OCI-LY7 (cell line): ENCODE measurements at regions not wholly inside any gene's neighbourhood (a gene's known extent, or its start where the extent isn't known, plus 50 kb on each side); places are given as distances from the start of the nearest gene placed in this dataset.
"Not testable (repeated sequence)": the region's sequence is repeated elsewhere in the genome, so short reads cannot be mapped to it uniquely, and the experiment has no call there.

Experiments used
- BruUV-seq: library from RNA; stranded (reverse); fragments of 400-500 nt; replicated peaks from 2 replicates; lab custom pipeline; 2021; lab: Mats Ljungman, UMichigan
- CTCF ChIA-PET: fragments of 300-600 bp; sonication (Branson Sonifier 250); formaldehyde crosslinking; loops from one replicate; lab custom pipeline; 2022; ENCODE audit warnings: antibody characterized with exemption; ENCODE audit not compliant: unreplicated experiment; lab: Charles Lee
- POLR2A ChIA-PET: fragments of 300-600 bp; sonication (Branson Sonifier 250); formaldehyde crosslinking; loops from one replicate; lab custom pipeline; 2022; ENCODE audit warnings: antibody characterized with exemption; lab: Charles Lee
- DNase-seq: peaks from one replicate; pipeline ENCODE4 v3.0.0-alpha.2; 2015; ENCODE audit warnings: low spot score
- H2AFZ ChIP-seq: fragments of 200-600 bp; sonication (generic), shearing (Covaris generic); 2 replicates; pipeline ENCODE4 v1.6.1; 2014; ENCODE audit warnings: mild to moderate bottlenecking, antibody characterized with exemption, low read length, moderate library complexity
- H3K27ac ChIP-seq: fragments of 200-600 bp; sonication (generic); 2 replicates; pipeline ENCODE4 v1.5.1; 2014; ENCODE audit warnings: mixed run types, low read depth, mild to moderate bottlenecking, moderate library complexity, low read length, inconsistent platforms; ENCODE audit not compliant: poor library complexity, severe bottlenecking
- H3K36me3 ChIP-seq: fragments of 200-600 bp; sonication (generic); 2 replicates; pipeline ENCODE4 v1.6.1; 2014; ENCODE audit warnings: mild to moderate bottlenecking, antibody characterized with exemption, low read length, moderate library complexity, mixed read lengths; ENCODE audit not compliant: insufficient read depth
- H3K4me1 ChIP-seq: fragments of 200-600 bp; sonication (generic); 2 replicates; pipeline ENCODE4 v1.5.1; 2014; ENCODE audit warnings: mild to moderate bottlenecking, low read length; ENCODE audit not compliant: insufficient read depth, poor library complexity, severe bottlenecking
- H3K4me2 ChIP-seq: fragments of 200-600 bp; sonication (generic); 2 replicates; pipeline ENCODE4 v1.6.1; 2014; ENCODE audit warnings: mild to moderate bottlenecking, low read length
- H3K4me3 ChIP-seq: fragments of 200-600 bp; sonication (generic); 2 replicates; pipeline ENCODE4 v1.5.1; 2014; ENCODE audit warnings: mild to moderate bottlenecking, low read depth, low read length; ENCODE audit not compliant: poor library complexity, severe bottlenecking
- H3K79me2 ChIP-seq: fragments of 200-600 bp; sonication (generic); 2 replicates; pipeline ENCODE4 v1.6.1; 2016; ENCODE audit warnings: low read depth, mild to moderate bottlenecking, low read length, moderate library complexity, mixed read lengths; ENCODE audit not compliant: insufficient read depth
- H3K9me2 ChIP-seq: fragments of 200-600 bp; sonication (generic); 2 replicates; pipeline ENCODE4 v1.6.1; 2016; ENCODE audit warnings: mild to moderate bottlenecking, low read length, mixed read lengths; ENCODE audit not compliant: insufficient read depth
- H3K9me3 ChIP-seq: fragments of 200-600 bp; sonication (generic); 2 replicates; pipeline ENCODE4 v1.6.1; 2014; ENCODE audit warnings: mild to moderate bottlenecking, mixed run types, low read length, mixed read lengths
- H4K20me1 ChIP-seq: fragments of 200-600 bp; sonication (generic); 2 replicates; pipeline ENCODE4 v1.6.1; 2014; ENCODE audit warnings: mild to moderate bottlenecking, antibody characterized with exemption, low read length, moderate library complexity, mixed read lengths; ENCODE audit not compliant: insufficient read depth
- intact Hi-C: fragments of 100-400 bp; cut with micrococcal nuclease; formaldehyde crosslinking; loops from one replicate; pipeline ENCODE4 v1.10.0; 2022; ENCODE audit not compliant: unreplicated experiment
- TF ChIP-seq, protein P1 (sequence below): fragments of 200-600 bp; sonication (generic); conservative IDR thresholded peaks from 2 replicates; pipeline ENCODE4 v1.5.1; 2014; ENCODE audit warnings: mild to moderate bottlenecking, antibody characterized with exemption, low read length, moderate library complexity, mixed read lengths

GRCh38 chr4:9009792-9010191 is 138.2 kb upstream of the HMX1 start:
- H3K9me2 ChIP-seq, DNase-seq, BruUV-seq, H3K36me3 ChIP-seq, H3K27ac ChIP-seq, H3K4me3 ChIP-seq, H4K20me1 ChIP-seq, H3K79me2 ChIP-seq, POLR2A ChIA-PET, H3K4me1 ChIP-seq, intact Hi-C loops, H3K4me2 ChIP-seq, H3K9me3 ChIP-seq, CTCF ChIA-PET, H2AFZ ChIP-seq: not testable (repeated sequence)

- H3K4me2 ChIP-seq, H3K9me3 ChIP-seq, H4K20me1 ChIP-seq, H3K36me3 ChIP-seq, CTCF ChIA-PET, intact Hi-C loops, H2AFZ ChIP-seq, H3K4me3 ChIP-seq, DNase-seq, H3K27ac ChIP-seq, H3K4me1 ChIP-seq, H3K79me2 ChIP-seq, BruUV-seq, H3K9me2 ChIP-seq, POLR2A ChIA-PET: not testable (repeated sequence)
These were observed 136.8 kb upstream of the HMX1 start for GRCh38 chr4:9008407-9008806.

DNA sequence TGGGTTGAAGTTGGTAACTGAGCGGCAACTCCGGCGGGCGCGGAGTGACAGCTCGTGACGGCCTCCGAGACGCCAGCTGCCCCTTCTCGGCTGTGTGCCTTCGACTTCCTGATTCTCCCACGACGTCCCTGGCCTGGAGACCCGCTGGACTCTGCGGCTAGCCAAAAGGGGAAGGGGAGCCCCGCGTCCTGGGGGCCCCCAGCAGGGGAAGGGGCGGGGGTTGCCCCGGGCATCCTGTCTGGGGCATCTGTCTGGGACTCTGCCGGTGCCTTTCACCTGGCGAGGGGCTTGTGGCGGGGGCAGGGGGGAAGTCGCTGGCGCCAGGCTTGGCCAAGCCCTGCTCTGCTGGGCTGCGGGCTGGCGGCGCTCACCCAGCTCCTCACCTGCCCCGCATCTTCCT is 129.5 kb upstream of the HMX1 start:
- H4K20me1 ChIP-seq, BruUV-seq, H3K79me2 ChIP-seq, H3K4me3 ChIP-seq, intact Hi-C loops, H2AFZ ChIP-seq, H3K36me3 ChIP-seq, H3K4me1 ChIP-seq, DNase-seq, H3K27ac ChIP-seq, POLR2A ChIA-PET, H3K9me2 ChIP-seq, H3K4me2 ChIP-seq, CTCF ChIA-PET, H3K9me3 ChIP-seq: not testable (repeated sequence)

DNA sequence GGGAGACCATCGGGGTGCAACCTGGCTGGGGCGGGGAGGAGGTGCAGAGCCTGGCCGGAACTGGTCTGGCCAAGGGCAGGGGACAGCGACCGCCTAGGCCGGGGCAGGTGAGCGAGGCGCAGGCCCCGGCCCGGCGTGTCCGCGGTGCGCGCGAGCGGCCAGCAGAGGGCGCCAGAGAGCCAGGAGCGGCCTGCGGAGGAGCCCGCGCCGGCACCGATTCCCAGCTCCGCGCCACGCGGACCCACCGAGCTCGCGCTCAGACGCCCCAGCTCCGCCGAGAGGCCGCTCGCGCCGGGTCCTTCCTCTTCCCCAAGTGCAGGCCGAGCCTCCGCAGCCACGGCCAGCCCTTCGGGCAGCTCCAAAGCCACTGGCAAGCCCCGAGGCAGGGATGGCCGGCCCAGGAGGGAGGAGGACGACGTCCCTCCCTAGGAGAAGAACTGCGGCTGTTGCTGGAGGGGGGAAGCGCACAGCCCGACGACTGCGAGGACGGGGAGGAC is 128.9 kb upstream of the HMX1 start:
- POLR2A ChIA-PET, H3K4me2 ChIP-seq, BruUV-seq, intact Hi-C loops, H3K4me1 ChIP-seq, H3K4me3 ChIP-seq, H3K36me3 ChIP-seq, CTCF ChIA-PET, H3K9me3 ChIP-seq, H2AFZ ChIP-seq, H3K79me2 ChIP-seq, H3K27ac ChIP-seq, H4K20me1 ChIP-seq, H3K9me2 ChIP-seq: not testable (repeated sequence)
- peak; percentile 2 for DNase-seq
- TF ChIP-seq, protein P1, sequence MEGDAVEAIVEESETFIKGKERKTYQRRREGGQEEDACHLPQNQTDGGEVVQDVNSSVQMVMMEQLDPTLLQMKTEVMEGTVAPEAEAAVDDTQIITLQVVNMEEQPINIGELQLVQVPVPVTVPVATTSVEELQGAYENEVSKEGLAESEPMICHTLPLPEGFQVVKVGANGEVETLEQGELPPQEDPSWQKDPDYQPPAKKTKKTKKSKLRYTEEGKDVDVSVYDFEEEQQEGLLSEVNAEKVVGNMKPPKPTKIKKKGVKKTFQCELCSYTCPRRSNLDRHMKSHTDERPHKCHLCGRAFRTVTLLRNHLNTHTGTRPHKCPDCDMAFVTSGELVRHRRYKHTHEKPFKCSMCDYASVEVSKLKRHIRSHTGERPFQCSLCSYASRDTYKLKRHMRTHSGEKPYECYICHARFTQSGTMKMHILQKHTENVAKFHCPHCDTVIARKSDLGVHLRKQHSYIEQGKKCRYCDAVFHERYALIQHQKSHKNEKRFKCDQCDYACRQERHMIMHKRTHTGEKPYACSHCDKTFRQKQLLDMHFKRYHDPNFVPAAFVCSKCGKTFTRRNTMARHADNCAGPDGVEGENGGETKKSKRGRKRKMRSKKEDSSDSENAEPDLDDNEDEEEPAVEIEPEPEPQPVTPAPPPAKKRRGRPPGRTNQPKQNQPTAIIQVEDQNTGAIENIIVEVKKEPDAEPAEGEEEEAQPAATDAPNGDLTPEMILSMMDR: peak; percentile 71

- H3K9me3 ChIP-seq, H3K4me2 ChIP-seq, DNase-seq, BruUV-seq, H3K27ac ChIP-seq, H3K36me3 ChIP-seq, H3K4me3 ChIP-seq, POLR2A ChIA-PET, intact Hi-C loops, CTCF ChIA-PET, H4K20me1 ChIP-seq, H3K4me1 ChIP-seq, H3K9me2 ChIP-seq, H2AFZ ChIP-seq, H3K79me2 ChIP-seq: not testable (repeated sequence)
These were observed 121.3 kb upstream of the HMX1 start for GRCh38 chr4:8992981-8993380.

GRCh38 chr4:8991449-8991848 is 119.8 kb upstream of the HMX1 start:
- H3K79me2 ChIP-seq, H3K4me3 ChIP-seq, H3K4me1 ChIP-seq, H3K9me3 ChIP-seq, H3K9me2 ChIP-seq, intact Hi-C loops, POLR2A ChIA-PET, H3K36me3 ChIP-seq, H2AFZ ChIP-seq, H4K20me1 ChIP-seq, H3K27ac ChIP-seq, CTCF ChIA-PET, BruUV-seq, H3K4me2 ChIP-seq: not testable (repeated sequence)
- DNase-seq: peak; percentile 23
